Trophoblast cell (in vitro differentiated cells and primary cell): ENCODE measurements at regions not wholly inside any gene's neighbourhood (a gene's known extent, or its start where the extent isn't known, plus 50 kb on each side); places are given as distances from the start of the nearest gene placed in this dataset.

Experiments used
- DNase-seq, 2 donors: peaks; one replicate each; pipeline ENCODE4 v3.0.0-alpha.2; 2016
- H2AFZ ChIP-seq: 2 replicates; pipeline ENCODE4 v1.6.1; 2013; ENCODE audit warnings: low read length, moderate library complexity, mild to moderate bottlenecking; ENCODE audit not compliant: insufficient read depth, poor library complexity
- H2AK5ac ChIP-seq: 2 replicates; pipeline ENCODE4 v1.6.1; 2013; ENCODE audit warnings: mild to moderate bottlenecking, low read length
- H2BK120ac ChIP-seq: 2 replicates; pipeline ENCODE4 v1.6.1; 2013; ENCODE audit warnings: low read length, mild to moderate bottlenecking, moderate library complexity; ENCODE audit not compliant: insufficient read depth, poor library complexity
- H2BK12ac ChIP-seq: 2 replicates; pipeline ENCODE4 v1.6.1; 2013; ENCODE audit warnings: mild to moderate bottlenecking, low read length, moderate library complexity
- H2BK5ac ChIP-seq: 2 replicates; pipeline ENCODE4 v1.6.1; 2013; ENCODE audit warnings: low read length, low read depth, moderate library complexity, mild to moderate bottlenecking; ENCODE audit not compliant: poor library complexity
- H3K14ac ChIP-seq: 2 replicates; pipeline ENCODE4 v1.6.1; 2013; ENCODE audit warnings: mild to moderate bottlenecking, low read length
- H3K18ac ChIP-seq: 2 replicates; pipeline ENCODE4 v1.6.1; 2013; ENCODE audit warnings: mild to moderate bottlenecking, low read length
- H3K23ac ChIP-seq: 2 replicates; pipeline ENCODE4 v1.6.1; 2013; ENCODE audit warnings: low read length
- H3K27ac ChIP-seq: 2 replicates; pipeline ENCODE4 v1.5.1; 2013; ENCODE audit warnings: low read depth, mild to moderate bottlenecking, inconsistent platforms, low read length, moderate library complexity
- H3K27me3 ChIP-seq: 2 replicates; pipeline ENCODE4 v1.6.1; 2013; ENCODE audit warnings: inconsistent platforms, mild to moderate bottlenecking, low read length, moderate library complexity; ENCODE audit not compliant: insufficient read depth
- H3K36me3 ChIP-seq, 2 experiments: 1 replicate in 1 of 2; 2 replicates in 1 of 2; pipeline ENCODE4 v1.6.1; 2013; ENCODE audit warnings: low read length in 2 of 2, mild to moderate bottlenecking in 2 of 2, moderate library complexity in 1 of 2; ENCODE audit not compliant: insufficient read depth in 2 of 2, control insufficient read depth in 1 of 2
- H3K4ac ChIP-seq: 2 replicates; pipeline ENCODE4 v1.6.1; 2013; ENCODE audit warnings: low read depth, mild to moderate bottlenecking, low read length, moderate library complexity
- H3K4me1 ChIP-seq, 2 experiments: 1 replicate in 1 of 2; 2 replicates in 1 of 2; pipeline ENCODE4 v1.6.1; 2013; ENCODE audit warnings: low read length in 2 of 2, mild to moderate bottlenecking in 2 of 2, moderate library complexity in 1 of 2; ENCODE audit not compliant: insufficient read depth in 2 of 2, control insufficient read depth in 1 of 2
- H3K4me2 ChIP-seq: 2 replicates; pipeline ENCODE4 v1.6.1; 2013; ENCODE audit warnings: inconsistent platforms, mild to moderate bottlenecking, low read length, moderate library complexity
- H3K4me3 ChIP-seq: 2 replicates; pipeline ENCODE4 v1.5.1; 2013; ENCODE audit warnings: mild to moderate bottlenecking, low read depth, low read length, inconsistent platforms
- H3K79me1 ChIP-seq: one replicate; pipeline ENCODE4 v1.6.1; 2013; ENCODE audit warnings: low read length
- H3K79me2 ChIP-seq: 2 replicates; pipeline ENCODE4 v1.6.1; 2013; ENCODE audit warnings: low read length, mild to moderate bottlenecking; ENCODE audit not compliant: control insufficient read depth, insufficient read depth, poor library complexity
- H3K9ac ChIP-seq: 2 replicates; pipeline ENCODE4 v1.6.1; 2013; ENCODE audit warnings: mild to moderate bottlenecking, low read length
- H3K9me3 ChIP-seq: 2 replicates; pipeline ENCODE4 v1.6.1; 2013; ENCODE audit warnings: low read depth, mild to moderate bottlenecking, control low read depth, inconsistent platforms, low read length; ENCODE audit not compliant: insufficient read depth
- H4K12ac ChIP-seq: 2 replicates; pipeline ENCODE4 v1.6.1; 2013; ENCODE audit warnings: low read depth, mild to moderate bottlenecking, low read length, moderate library complexity
- H4K8ac ChIP-seq: 2 replicates; pipeline ENCODE4 v1.6.1; 2013; ENCODE audit warnings: low read depth, mild to moderate bottlenecking, low read length, moderate library complexity
- H4K91ac ChIP-seq: one replicate; pipeline ENCODE4 v1.6.1; 2013; ENCODE audit warnings: low read depth, mild to moderate bottlenecking, low read length, moderate library complexity
- WGBS: extraction: QIAGEN DNeasy Blood & Tissue Kit; methylation state at CpG from one replicate; pipeline ENCODE4 v1.1.7; 2013; ENCODE audit warnings: missing lambda C conversion rate; ENCODE audit not compliant: insufficient read length, insufficient coverage; ENCODE audit errors: extremely low coverage; 5-methylcytosine and 5-hydroxymethylcytosine counted together

GRCh38 chr22:47927648-47928210 lies 1165.3 kb downstream of the TBC1D22A start:
- no peak overlapping the region for H4K12ac ChIP-seq
- no peak overlapping the region for H3K14ac ChIP-seq
- no peak overlapping the region for H3K9ac ChIP-seq
- H4K8ac ChIP-seq, result no peak overlapping the region
- no peak overlapping the region for H3K23ac ChIP-seq
- H2BK120ac ChIP-seq, result no peak overlapping the region
- H2BK12ac ChIP-seq, result no peak overlapping the region
- no peaks in the 10 kb centered on the region for H3K4me1 ChIP-seq
- no peaks in the 10 kb centered on the region for H3K27me3 ChIP-seq
- H2BK5ac ChIP-seq, result no peak overlapping the region
- H4K91ac ChIP-seq, result no peak overlapping the region
- H3K4ac ChIP-seq, result no peak overlapping the region
- no peak overlapping the region for H3K4me3 ChIP-seq
- H3K79me1 ChIP-seq, result no peaks in the 10 kb centered on the region
- no peak for DNase-seq
- H3K4me2 ChIP-seq, result no peak overlapping the region
- no peaks in the 10 kb centered on the region for H3K36me3 ChIP-seq
- peaks cover 43% of the 10 kb centered on the region for H3K9me3 ChIP-seq
- no peaks in the 10 kb centered on the region for H3K79me2 ChIP-seq
- no peak overlapping the region for H3K27ac ChIP-seq
- H2AFZ ChIP-seq, result no peak overlapping the region
- no peak overlapping the region for H3K18ac ChIP-seq
- WGBS, result no CpG with 5 or more reads among the region's 21 CpGs
- H2AK5ac ChIP-seq, result no peak overlapping the region

- H3K79me1 ChIP-seq, result no peaks in the 10 kb centered on the region
- no peak overlapping the region for H3K4ac ChIP-seq
- H2BK5ac ChIP-seq, result no peak overlapping the region
- H4K8ac ChIP-seq, result no peak overlapping the region
- no peak overlapping the region for H3K9ac ChIP-seq
- no peak overlapping the region for H3K18ac ChIP-seq
- no peak overlapping the region for H2AK5ac ChIP-seq
- H3K9me3 ChIP-seq, result peaks cover 64% of the 10 kb centered on the region
- H3K27ac ChIP-seq, result no peak overlapping the region
- no peaks in the 10 kb centered on the region for H3K27me3 ChIP-seq
- no peak overlapping the region for H3K14ac ChIP-seq
- no CpG with 5 or more reads among the region's 11 CpGs for WGBS
- no peak overlapping the region for H3K4me2 ChIP-seq
- no peaks in the 10 kb centered on the region for H3K79me2 ChIP-seq
- no peak overlapping the region for H4K12ac ChIP-seq
- no peak overlapping the region for H2AFZ ChIP-seq
- H3K4me1 ChIP-seq, result no peaks in the 10 kb centered on the region
- no peak overlapping the region for H4K91ac ChIP-seq
- DNase-seq, result no peak
- no peak overlapping the region for H3K23ac ChIP-seq
- no peaks in the 10 kb centered on the region for H3K36me3 ChIP-seq
- H2BK12ac ChIP-seq, result no peak overlapping the region
- no peak overlapping the region for H2BK120ac ChIP-seq
- no peak overlapping the region for H3K4me3 ChIP-seq
Measured at GRCh38 chr22:47923011-47923427, 1160.6 kb downstream of the TBC1D22A start.

- no peaks in the 10 kb centered on the region for H3K27me3 ChIP-seq
- 100% methylated on average over 1 of the region's 3 CpGs for WGBS
Measured at GRCh38 chr22:47921906-47922305, 1159.5 kb downstream of the TBC1D22A start.

GRCh38 chr22:47920380-47920959 lies 1158.0 kb downstream of the TBC1D22A start:
- Histone ChIP-seq H3K27me3 (no peaks in the 10 kb centered on the region), H3K4me3 (no peak overlapping the region), H3K79me1 (no peaks in the 10 kb centered on the region), H2AK5ac (no peak overlapping the region), H2BK5ac (no peak overlapping the region), H3K79me2 (no peaks in the 10 kb centered on the region), H3K9me3 (peaks cover 59% of the 10 kb centered on the region), H4K8ac (no peak overlapping the region), H3K23ac (no peak overlapping the region), H3K14ac (no peak overlapping the region), H3K9ac (no peak overlapping the region), H4K91ac (no peak overlapping the region), H4K12ac (no peak overlapping the region), H3K4me2 (no peak overlapping the region), H2BK120ac (no peak overlapping the region), H3K18ac (no peak overlapping the region), H3K4ac (no peak overlapping the region), H3K27ac (no peak overlapping the region), H2AFZ (no peak overlapping the region), H3K4me1 (no peaks in the 10 kb centered on the region), H2BK12ac (no peak overlapping the region), H3K36me3 (no peaks in the 10 kb centered on the region)
- no CpG with 5 or more reads among the region's 10 CpGs for WGBS
- DNase-seq, result no peak

More at GRCh38 chr22:47921906-47922305, 1159.5 kb downstream of the TBC1D22A start:
- H3K79me2 ChIP-seq, result no peaks in the 10 kb centered on the region
- no peak overlapping the region for H4K12ac ChIP-seq
- no peak overlapping the region for H3K4ac ChIP-seq
- no peaks in the 10 kb centered on the region for H3K36me3 ChIP-seq
- H3K23ac ChIP-seq, result no peak overlapping the region
- H2AK5ac ChIP-seq, result no peak overlapping the region
- no peak for DNase-seq
- H2AFZ ChIP-seq, result no peak overlapping the region
- H2BK5ac ChIP-seq, result no peak overlapping the region
- H3K4me1 ChIP-seq, result no peaks in the 10 kb centered on the region
- no peak overlapping the region for H4K8ac ChIP-seq
- no peak overlapping the region for H4K91ac ChIP-seq
- no peak overlapping the region for H3K4me3 ChIP-seq
- H2BK120ac ChIP-seq, result no peak overlapping the region
- H2BK12ac ChIP-seq, result no peak overlapping the region
- no peak overlapping the region for H3K4me2 ChIP-seq
- H3K9ac ChIP-seq, result no peak overlapping the region
- no peak overlapping the region for H3K27ac ChIP-seq
- peaks cover 63% of the 10 kb centered on the region for H3K9me3 ChIP-seq
- no peak overlapping the region for H3K18ac ChIP-seq
- no peak overlapping the region for H3K14ac ChIP-seq
- H3K79me1 ChIP-seq, result no peaks in the 10 kb centered on the region
